ENCODE measurements at regions not wholly inside any gene's neighbourhood (a gene's known extent, or its start where the extent isn't known, plus 50 kb on each side); places are given as distances from the start of the nearest gene placed in this dataset.

DNA sequence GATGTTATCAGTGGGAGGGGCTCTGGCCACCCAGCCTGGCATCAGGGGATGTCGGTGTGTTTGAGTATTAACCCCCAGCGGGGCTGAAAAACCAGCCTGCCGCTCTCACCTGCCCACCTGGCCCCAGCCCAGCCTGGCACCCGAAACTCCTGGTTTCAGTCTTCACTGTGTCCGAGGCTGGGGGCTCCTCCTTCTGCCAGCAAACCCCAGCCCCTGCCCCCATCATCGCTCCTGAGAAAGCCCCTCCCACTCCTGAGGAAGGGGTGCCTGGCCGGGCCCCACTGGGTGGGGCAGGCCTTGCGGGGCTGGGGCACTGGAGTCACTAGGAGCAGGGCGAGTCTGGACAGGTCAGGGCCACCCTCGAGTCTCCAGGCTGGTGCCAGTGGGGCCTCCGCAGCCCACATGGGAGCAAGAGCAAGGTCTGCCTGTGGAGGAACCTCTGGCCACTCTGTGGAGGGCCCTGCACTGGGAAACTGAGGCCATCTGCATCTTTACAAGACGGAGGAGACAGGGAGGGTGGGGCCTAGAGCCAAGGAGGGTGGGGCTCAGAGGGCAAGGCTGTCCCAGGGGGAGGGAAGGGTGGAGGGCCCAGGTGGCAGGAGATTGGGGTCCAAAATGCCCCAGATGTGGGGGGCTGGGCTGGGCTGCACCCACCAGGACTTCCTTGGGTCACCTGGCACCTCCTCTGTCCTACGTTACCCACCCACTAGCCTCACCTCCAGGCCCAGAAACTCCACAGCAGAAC is 51.5 kb upstream of the NOTCH1 start:
- DNase-seq (no peak), ATAC-seq (ENCODE audit: low read depth) (no peak)
- 82% methylated on average over 12 of the region's 13 CpGs for WGBS (ENCODE audit: insufficient coverage)

DNA sequence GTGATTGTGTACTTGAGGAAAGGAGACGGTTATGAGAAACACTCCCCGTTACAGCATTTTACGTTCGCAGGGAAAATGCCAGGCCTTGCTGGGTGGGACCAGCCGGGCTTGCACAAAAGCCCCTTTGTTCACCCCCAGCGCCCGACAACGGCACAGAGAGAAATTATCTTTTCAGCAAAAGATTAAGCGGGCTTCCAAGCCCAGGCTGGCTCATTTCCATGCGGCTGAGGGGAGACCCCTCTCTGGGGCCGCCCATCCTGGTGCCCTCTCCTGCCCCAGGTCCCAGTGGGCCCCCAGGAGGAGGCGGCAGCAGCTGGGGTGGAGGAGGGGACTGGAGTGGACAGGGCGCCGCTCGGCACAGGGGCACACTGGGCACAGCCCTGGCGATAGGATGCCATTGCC is 50.8 kb upstream of the NOTCH1 start:
- Histone ChIP-seq H3K4me1 (ENCODE audit: control insufficient read depth in 2 of 2, insufficient read depth in 2 of 2, low read length in 2 of 2) (no peaks in the 10 kb centered on the region), H2AFZ (ENCODE audit: insufficient read depth, low read depth, low read length, poor library complexity, severe bottlenecking) (no peak overlapping the region), H3K79me2 (ENCODE audit: control insufficient read depth, insufficient read depth, low read length) (no peaks in the 10 kb centered on the region), H3K27ac (ENCODE audit: low read length in 2 of 2) (no peak overlapping the region), H3K4me3 (ENCODE audit: control extremely low read depth in 1 of 5, extremely low read depth in 1 of 5, insufficient read depth in 1 of 5, low read depth in 2 of 5, low read length in 4 of 5) (no peak overlapping the region), H3K36me3 (replicated peaks in 1 of 2; ENCODE audit: control extremely low read depth in 1 of 2, control insufficient read depth in 1 of 2, extremely low read depth in 1 of 2, insufficient read depth in 2 of 2, low read length in 1 of 2) (no peaks in the 10 kb centered on the region), H3K9ac (ENCODE audit: low read length) (no peak overlapping the region), H3K27me3 (replicated peaks in 1 of 4; ENCODE audit: control extremely low read depth in 1 of 4, control insufficient read depth in 3 of 4, insufficient read depth in 4 of 4, low read length in 3 of 4) (peaks cover 0 to 28% (median 6%) of the 10 kb centered on the region in 4 experiments), H3K4me2 (replicated peaks; ENCODE audit: low read depth, low read length, poor library complexity, severe bottlenecking) (no peak overlapping the region), H4K20me1 (ENCODE audit: control insufficient read depth, insufficient read depth, low read length, poor library complexity, severe bottlenecking) (no peaks in the 10 kb centered on the region), H3K9me3 (ENCODE audit: control extremely low read depth in 1 of 3, control insufficient read depth in 2 of 3, insufficient read depth in 1 of 3, low read length in 2 of 3) (peaks cover 0 to 20% (median 3%) of the 10 kb centered on the region in 3 donors)
- POLR2A ChIA-PET: no interaction called here
- Mint-ChIP-seq H3K4me1 (no peaks in the 10 kb centered on the region), H3K27me3 (no peaks in the 10 kb centered on the region), H3K4me3 (no peak overlapping the region), H3K9me3 (ENCODE audit: insufficient read depth) (no peaks in the 10 kb centered on the region), H3K27ac (no peak overlapping the region)
- DNase-seq (no peak), ATAC-seq (ENCODE audit: low read depth) (no peak)
- TF ChIP-seq, protein P1, sequence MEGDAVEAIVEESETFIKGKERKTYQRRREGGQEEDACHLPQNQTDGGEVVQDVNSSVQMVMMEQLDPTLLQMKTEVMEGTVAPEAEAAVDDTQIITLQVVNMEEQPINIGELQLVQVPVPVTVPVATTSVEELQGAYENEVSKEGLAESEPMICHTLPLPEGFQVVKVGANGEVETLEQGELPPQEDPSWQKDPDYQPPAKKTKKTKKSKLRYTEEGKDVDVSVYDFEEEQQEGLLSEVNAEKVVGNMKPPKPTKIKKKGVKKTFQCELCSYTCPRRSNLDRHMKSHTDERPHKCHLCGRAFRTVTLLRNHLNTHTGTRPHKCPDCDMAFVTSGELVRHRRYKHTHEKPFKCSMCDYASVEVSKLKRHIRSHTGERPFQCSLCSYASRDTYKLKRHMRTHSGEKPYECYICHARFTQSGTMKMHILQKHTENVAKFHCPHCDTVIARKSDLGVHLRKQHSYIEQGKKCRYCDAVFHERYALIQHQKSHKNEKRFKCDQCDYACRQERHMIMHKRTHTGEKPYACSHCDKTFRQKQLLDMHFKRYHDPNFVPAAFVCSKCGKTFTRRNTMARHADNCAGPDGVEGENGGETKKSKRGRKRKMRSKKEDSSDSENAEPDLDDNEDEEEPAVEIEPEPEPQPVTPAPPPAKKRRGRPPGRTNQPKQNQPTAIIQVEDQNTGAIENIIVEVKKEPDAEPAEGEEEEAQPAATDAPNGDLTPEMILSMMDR (IDR thresholded peaks at IDR 0.05): no peak
- TF ChIP-seq EZH2 (IDR thresholded peaks at IDR 0.05; ENCODE audit: borderline replicate concordance, insufficient read depth, low read depth, low read length, poor library complexity, severe bottlenecking): no peak
- 96% methylated on average over 16 of the region's 16 CpGs for WGBS (ENCODE audit: insufficient coverage)
- intact Hi-C loops (cut with micrococcal nuclease): no loop called here
- CTCF ChIA-PET: no interaction called here

More for the DNA sequence above, 51.5 kb upstream of the NOTCH1 start:
- H3K79me2 ChIP-seq (ENCODE audit: control insufficient read depth, insufficient read depth, low read length): no peaks in the 10 kb centered on the region
- H4K20me1 ChIP-seq (ENCODE audit: control insufficient read depth, insufficient read depth, low read length, poor library complexity, severe bottlenecking): no peaks in the 10 kb centered on the region
- peaks cover 0 to 28% (median 6%) of the 10 kb centered on the region in 4 experiments for H3K27me3 ChIP-seq (replicated peaks in 1 of 4; ENCODE audit: control extremely low read depth in 1 of 4, control insufficient read depth in 3 of 4, insufficient read depth in 4 of 4, low read length in 3 of 4)
- Mint-ChIP-seq H3K9me3 (ENCODE audit: insufficient read depth) (no peaks in the 10 kb centered on the region), H3K4me3 (no peak overlapping the region), H3K4me1 (no peaks in the 10 kb centered on the region), H3K27ac (no peak overlapping the region), H3K27me3 (no peaks in the 10 kb centered on the region)
- H3K27ac ChIP-seq (ENCODE audit: low read length in 2 of 2): no peak overlapping the region
- no peaks in the 10 kb centered on the region for H3K4me1 ChIP-seq (ENCODE audit: control insufficient read depth in 2 of 2, insufficient read depth in 2 of 2, low read length in 2 of 2)
- no peak overlapping the region for H3K4me2 ChIP-seq (replicated peaks; ENCODE audit: low read depth, low read length, poor library complexity, severe bottlenecking)
- intact Hi-C loops (cut with micrococcal nuclease): no loop called here
- ChIA-PET POLR2A (no interaction called here), CTCF (no interaction called here)
- H3K36me3 ChIP-seq (replicated peaks in 1 of 2; ENCODE audit: control extremely low read depth in 1 of 2, control insufficient read depth in 1 of 2, extremely low read depth in 1 of 2, insufficient read depth in 2 of 2, low read length in 1 of 2): no peaks in the 10 kb centered on the region
- no peak overlapping the region for H2AFZ ChIP-seq (ENCODE audit: insufficient read depth, low read depth, low read length, poor library complexity, severe bottlenecking)
- H3K9me3 ChIP-seq (ENCODE audit: control extremely low read depth in 1 of 3, control insufficient read depth in 2 of 3, insufficient read depth in 1 of 3, low read length in 2 of 3): peaks cover 0 to 21% (median 3%) of the 10 kb centered on the region in 3 donors
- TF ChIP-seq, protein P1 (IDR thresholded peaks at IDR 0.05): no peak
- no peak for TF ChIP-seq EZH2 (IDR thresholded peaks at IDR 0.05; ENCODE audit: borderline replicate concordance, insufficient read depth, low read depth, low read length, poor library complexity, severe bottlenecking)
- no peak overlapping the region for H3K9ac ChIP-seq (ENCODE audit: low read length)
- no peak overlapping the region for H3K4me3 ChIP-seq (ENCODE audit: control extremely low read depth in 1 of 5, extremely low read depth in 1 of 5, insufficient read depth in 1 of 5, low read depth in 2 of 5, low read length in 4 of 5)

Data from B cell (primary cell).